LNCAP (cell line): ENCODE measurements at regions not wholly inside any gene's neighbourhood (a gene's known extent, or its start where the extent isn't known, plus 50 kb on each side); places are given as distances from the start of the nearest gene placed in this dataset.

Experiments used
- CTCF ChIP-seq: fragments of 450-650 bp; IDR thresholded peaks from 2 replicates; pipeline ENCODE4 v1.5.1; 2017; ENCODE audit warnings: mild to moderate bottlenecking

GRCh38 chr4:188266386-188266785 lies 127.1 kb downstream of the TRIML1 start:
- no peak for TF ChIP-seq CTCF

DNA sequence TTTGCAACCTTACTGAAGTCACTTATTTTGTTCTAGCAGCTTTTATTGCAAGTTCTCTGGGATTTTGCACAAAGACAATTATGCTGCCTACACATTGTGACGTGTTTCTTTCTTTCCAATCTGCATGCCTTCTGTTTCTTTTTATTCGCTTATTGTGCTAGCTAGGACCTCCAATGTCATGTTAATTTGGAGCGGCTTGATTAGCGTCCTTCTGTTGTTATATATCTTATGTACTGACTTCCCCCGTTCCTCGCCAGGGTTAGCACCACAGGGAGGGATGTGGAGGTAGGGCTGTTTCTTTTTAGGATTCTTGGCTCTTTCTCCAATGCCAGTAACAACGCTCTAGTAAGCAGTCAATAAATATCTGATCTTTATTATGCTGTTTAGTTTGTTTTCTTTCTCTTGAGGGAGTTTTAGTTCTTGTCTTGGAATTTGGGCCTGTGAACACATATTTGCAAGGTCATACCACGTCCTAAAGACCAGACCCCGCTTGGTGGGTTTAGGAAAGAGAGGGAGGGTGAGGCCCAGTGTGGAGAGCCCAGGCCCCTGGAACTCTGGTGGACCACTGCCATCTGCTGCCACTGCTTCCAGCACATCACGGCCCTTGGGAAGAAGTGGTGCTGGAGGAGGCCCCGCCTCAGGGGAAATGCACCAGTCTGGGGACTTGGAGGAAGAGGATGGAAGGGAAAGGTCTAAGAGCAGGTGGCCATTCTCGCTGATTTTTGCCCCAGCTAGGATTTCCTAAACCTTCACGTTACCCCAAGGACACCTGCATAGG lies 129.1 kb downstream of the TRIML1 start:
- no peak for TF ChIP-seq CTCF

DNA sequence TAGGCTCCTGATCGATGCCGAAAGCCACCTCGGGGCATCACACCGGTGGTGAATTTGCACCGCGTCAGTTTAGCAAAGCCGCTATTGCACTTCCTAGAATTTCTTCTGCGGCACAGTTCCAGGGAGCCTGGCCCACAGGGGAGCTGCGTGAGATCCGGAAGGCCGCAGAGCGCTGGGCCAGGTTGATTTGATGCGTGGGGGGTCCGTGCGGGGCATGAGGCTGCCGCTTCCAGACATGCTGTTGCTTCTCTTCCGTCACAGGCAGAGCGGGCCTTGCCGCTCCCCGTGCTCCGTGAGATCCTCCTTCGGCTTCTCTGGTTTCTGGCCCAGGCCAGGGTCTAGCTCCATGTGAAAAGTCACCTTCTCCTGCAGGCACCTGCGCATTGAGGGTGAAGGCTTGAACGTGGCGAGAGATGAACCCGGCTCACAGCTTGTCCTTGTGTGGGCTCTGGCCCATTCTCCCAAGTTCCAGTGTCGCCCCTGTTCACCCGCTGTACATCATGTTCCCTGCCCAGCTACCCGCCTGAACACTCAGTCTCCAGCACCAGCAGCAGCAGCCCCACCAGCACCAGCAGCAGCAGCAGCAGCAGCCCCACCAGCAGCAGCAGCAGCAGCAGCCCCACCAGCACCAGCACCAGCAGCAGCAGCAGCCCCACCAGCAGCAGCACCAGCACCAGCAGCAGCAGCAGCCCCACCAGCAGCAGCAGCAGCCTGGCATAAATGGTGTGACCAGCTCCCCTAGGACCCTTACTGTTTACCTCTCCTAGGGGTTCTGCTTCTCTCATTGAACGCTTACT lies 131.2 kb downstream of the TRIML1 start:
- TF ChIP-seq CTCF, result no peak

DNA sequence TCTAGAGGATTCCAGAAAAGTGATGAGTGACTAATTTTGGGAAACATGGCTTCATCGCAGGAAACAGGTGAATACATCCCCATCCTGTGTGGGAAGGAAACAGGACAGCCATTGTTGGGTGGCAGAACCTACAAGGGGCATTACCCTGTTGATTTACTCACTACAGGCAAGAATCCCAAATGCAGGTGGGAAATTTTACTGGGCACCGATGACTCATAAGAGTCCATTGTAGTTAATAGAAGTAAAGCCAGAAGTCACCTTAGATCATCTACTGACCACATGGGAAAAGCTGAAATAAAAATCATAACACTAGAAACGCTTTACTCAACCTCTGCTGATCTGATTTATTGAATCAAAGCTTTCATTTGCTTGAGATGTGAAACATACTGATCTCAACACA lies 136.4 kb downstream of the TRIML1 start:
- TF ChIP-seq CTCF, result no peak

DNA sequence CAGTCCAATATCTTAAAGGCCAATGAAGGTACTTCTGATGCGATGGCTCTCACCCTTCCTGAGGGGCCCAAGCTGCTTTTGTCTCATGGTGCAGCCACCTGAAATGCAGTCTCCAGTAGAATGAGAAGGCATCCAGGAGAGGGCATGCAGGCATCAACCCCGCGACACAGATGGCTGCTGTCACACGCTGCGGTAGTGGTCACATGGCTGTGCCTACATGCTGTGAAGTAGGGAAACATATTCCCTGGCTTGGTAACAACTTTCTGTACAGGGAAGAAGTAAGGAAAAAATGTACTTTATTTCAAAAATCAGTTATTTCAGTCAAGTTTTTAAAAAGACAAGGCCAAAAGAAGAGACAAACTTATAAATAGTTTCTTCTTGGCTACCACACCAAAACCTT lies 139.9 kb downstream of the TRIML1 start:
- no peak for TF ChIP-seq CTCF

DNA sequence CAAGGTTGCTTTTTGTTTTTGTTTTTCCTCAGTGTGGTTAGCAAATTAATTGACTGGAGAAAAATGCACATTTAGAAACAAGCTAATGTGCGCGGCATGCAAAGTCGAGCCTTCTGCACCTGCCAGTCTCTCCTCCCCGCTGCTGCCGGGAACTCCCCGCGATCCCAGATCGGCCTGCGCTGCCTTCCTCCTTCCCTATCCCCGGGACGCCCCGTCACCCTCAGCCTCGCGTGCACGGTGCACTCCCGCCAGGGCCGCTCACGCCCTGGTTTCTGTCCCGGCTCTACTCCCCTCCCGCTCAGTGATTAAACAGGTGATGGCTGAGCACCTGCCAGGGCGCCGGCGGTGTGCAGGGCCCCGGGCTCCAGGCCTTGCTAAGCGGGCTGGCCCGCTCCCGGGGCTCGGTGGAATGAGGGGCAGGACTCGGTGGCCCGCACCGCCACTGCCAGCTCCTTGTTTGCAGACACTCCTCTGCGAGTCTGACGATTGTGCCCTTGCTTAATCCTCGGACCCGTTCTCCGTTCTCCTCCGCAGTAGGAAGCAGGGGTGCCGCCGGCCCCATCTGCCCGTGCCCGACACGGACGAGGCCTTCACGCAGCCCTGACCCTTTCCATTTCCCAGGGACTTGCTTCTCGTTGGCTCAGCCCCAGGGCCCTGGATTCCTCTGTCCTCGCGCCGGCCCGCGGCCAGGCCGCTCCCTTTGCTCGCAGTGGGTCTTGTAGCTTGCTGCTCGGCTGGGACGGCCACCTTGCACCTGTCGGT lies 143.4 kb downstream of the TRIML1 start:
- no peak for TF ChIP-seq CTCF

DNA sequence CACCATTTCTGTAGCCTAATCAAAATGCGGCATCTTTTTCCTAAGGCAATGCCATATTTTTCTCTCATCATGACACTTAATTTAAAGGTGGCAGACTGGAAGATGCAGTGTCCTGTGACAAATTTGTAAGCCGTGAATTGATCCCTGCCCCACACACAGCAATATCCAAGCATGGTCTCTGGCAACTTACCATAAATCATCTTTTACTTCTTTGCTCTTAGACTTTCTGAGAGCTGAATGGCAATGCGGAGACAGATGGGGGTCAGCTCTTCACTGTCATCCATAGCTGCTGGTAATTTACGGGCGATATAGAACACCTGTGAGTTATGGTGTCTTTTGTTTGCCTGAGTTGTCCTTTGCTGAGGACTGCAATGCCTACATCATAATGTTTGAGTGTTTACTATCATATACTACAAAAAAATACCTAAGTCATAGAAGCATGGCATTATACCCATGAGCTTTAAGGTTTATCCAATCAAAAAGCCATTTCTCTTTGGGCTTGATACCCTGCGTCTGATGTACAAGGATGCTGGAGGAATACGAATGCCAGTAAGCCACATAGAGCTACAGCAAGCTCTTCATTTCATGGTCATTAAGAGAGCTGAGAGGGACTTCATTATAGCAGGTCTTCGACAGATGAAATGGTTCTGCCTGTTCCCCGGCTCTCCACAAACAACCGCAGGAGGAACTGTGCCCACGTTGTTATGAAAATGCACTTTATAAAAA lies 148.1 kb downstream of the TRIML1 start:
- TF ChIP-seq CTCF, result no peak
